Suppressor macrophage treated with lipopolysaccharide for 1 hour (primary cell): ENCODE measurements at regions not wholly inside any gene's neighbourhood (a gene's known extent, or its start where the extent isn't known, plus 50 kb on each side); places are given as distances from the start of the nearest gene placed in this dataset.
"Not testable (repeated sequence)": the region's sequence is repeated elsewhere in the genome, so short reads cannot be mapped to it uniquely, and the experiment has no call there.

Experiments
- DNase-seq, 3 donors: peaks; one replicate each; pipeline ENCODE4 v3.0.0-alpha.2; 2020 to 2022

DNA sequence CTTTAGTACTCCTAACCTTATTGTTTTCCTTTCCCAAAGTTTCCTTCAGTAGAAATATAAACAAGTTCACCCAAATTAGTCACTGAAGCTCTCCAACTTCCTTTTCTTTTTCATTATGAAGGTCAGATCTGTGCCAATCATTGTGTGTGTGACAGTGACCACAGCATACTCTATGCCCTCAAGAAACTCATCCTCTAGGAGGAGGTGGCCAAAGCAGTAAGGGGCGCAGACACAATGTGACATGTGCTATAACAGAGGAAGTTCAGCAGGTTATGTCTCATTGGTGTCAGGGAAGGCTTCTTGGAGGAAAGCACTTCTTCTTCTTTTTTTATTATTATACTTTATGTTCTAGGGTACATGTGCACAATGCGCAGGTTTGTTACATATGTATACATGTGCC lies 60.0 kb upstream of the PSME4 start:
- peak; percentile 6 to 28 (median 21) for DNase-seq

DNA sequence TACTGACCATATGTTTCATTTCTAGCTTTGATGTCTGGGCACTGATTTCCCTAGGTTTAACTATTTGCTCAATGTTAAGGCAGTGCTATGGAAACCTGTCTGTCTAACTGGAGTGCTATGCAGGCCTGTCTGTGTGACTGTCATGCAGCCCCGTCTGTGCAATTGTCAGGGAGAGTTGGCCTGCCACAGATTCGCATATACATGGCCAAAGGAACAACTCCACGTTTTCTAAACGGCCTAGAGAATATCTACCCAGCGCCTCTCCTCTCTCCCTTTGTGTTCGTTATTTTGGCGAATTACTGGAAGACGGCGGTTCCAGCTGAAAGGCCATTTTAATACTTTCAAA lies 59.6 kb upstream of the PSME4 start:
- no peak for DNase-seq

DNA sequence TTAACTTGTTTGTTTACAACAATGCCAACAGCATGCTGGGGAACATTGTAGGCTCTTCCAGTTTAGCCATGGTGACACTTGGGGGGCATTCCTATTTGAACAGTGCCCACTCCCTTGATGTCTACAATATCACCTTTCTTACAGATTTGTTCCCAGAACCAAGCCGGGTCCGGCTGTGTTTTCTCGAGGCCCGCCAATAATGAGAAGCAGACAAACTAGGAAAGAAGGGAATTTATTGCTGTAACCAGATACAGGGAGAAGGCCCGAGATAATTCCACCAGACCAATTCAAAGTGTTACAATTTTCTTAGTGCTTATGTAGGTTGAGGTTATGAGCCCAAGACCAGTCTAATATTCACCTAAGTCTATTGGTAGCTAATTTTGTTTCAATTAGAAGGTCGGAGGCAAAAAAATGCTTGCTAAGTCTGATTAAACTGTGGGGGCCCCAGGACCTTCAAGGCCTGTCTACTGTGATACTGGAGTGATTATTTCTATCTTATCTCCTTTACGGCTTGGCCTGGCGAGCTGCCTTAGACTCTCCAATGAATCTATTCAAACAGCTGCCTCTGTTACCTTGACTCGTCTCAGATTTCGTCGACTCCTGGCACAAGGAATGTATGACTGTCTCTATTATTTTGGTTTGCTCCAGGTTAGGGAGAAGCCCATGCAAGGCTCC lies 59.1 kb upstream of the PSME4 start:
- no peak for DNase-seq

DNA sequence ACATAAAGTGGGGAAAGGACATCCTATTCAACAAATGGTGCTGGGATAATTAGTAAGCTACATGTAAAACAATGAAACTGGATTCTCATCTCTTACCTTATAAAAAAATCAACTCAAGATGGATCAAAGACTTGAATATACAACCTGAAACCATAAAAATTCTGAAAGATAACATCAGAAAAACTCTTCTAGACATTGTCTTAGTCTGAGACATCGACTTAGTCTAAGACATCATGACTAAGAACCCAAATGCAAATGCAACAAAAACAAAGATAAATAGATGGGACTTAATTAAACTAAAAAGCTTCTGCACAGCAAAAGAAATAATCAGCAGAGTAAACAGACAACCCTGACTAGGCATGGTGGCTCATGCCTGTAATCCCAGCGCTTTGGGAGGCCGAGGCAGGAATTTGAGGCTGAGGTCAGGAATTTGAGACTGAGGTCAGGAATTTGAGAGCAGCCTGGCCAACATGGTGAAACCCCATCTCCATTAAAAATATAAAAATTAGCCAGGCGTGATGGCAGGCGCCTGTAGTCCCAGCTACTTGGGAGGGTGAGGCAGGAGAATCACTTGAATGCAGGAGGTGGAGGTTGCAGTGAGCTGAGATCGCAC lies 54.8 kb upstream of the PSME4 start:
- DNase-seq, result not testable (repeated sequence)

DNA sequence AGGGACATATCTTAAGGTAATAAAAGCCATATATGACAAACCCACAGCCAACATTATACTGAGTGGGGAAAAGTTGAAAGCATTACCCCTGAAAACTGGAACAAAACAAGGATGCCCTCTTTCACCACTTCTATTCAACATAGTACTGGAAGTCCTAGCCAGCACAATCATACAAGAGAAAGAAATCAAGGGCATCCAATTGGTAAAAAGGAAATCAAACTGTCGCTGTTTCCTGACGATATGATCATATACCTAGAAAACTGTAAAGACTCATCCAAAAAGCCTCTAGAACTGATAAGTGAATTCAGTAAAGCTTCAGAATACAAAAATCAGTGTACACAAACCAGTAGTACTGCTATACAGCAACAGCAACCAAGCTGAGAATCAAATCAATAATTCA lies 53.8 kb upstream of the PSME4 start:
- no peak for DNase-seq

DNA sequence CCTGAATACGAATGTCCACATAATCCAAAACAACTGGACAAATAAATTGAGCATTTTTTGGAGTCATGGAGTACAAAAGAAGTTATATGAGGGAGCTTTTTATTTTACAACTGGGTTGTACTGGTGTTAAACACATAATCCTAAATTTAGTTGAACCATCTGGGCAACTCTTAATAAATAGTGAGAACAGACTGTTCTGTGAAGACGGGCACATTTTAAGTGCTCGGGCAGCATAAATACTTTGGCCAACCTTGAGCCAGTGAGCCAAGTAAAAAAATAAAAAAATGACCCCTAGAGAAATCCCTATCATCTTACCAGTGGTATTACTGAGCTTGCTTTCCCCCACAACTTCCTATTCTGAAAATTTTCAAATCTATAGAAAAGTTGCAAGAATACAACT lies 50.9 kb upstream of the PSME4 start:
- DNase-seq, result no peak

DNA sequence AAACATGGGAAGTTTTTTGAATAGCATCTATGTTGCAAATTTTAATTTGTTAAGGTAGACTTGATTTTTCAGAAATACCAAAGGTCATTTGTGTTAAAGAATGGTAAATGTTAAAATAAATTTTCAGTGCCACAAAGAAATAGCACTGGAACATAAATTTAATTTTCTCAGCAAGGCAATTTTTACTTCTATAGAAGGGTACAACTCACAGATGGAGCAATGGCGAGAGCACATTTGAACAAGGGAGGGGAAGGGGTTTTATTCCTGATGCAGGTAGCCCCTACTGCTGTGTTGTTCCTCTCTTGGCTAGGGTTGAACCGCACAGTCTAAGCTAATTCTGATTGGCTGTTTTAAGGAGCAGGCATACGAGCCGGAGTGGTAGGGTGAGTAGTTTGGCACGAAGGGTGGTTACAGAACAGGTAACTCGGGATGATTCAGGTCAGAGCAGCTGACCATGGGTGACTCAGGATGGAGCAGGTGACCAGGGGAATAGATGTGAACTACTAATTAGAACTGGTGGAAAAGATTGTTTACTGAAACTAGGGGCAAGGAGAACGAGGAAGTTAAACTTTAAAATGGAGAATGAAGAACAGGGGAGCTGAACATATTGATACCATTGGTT lies 50.1 kb upstream of the PSME4 start:
- DNase-seq, result no peak
